HG02798 (cell line): ENCODE measurements at regions not wholly inside any gene's neighbourhood (a gene's known extent, or its start where the extent isn't known, plus 50 kb on each side); places are given as distances from the start of the nearest gene placed in this dataset.
"Not testable (repeated sequence)": the region's sequence is repeated elsewhere in the genome, so short reads cannot be mapped to it uniquely, and the experiment has no call there.

Experiments used
- ATAC-seq: cut with Tn5 transposase; IDR thresholded peaks from one replicate; pipeline ENCODE4 v1.9.1; 2021; ENCODE audit warnings: mild to moderate bottlenecking; ENCODE audit not compliant: unreplicated experiment, poor library complexity

DNA sequence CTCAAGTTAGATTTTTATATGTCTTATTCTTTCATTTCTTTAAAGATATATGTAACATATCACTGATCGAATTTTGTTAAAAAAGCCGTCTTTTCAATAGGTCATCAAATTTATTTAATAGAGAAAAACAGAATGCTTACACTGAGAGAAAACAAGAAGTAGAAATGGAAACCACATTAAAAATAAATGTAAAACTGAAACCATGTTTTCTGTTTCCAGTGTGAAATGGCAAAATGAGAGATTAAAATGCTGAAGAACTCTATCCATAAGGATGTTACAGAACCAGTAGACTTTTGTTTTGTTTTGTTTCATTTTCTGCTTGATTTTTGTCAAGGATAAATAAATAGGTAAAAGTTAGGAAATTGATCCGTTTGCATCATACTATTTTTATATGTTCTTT, 210.1 kb downstream of the PRDM9 start:
- no peak for ATAC-seq

- no peak for ATAC-seq
Observed at GRCh38 chr5:23718564-23718963, 211.2 kb downstream of the PRDM9 start.

GRCh38 chr5:23721336-23721735, 213.9 kb downstream of the PRDM9 start:
- no peak for ATAC-seq

- no peak for ATAC-seq
Observed at GRCh38 chr5:23727271-23727670, 219.9 kb downstream of the PRDM9 start.

GRCh38 chr5:23730023-23730422, 222.6 kb downstream of the PRDM9 start:
- ATAC-seq = no peak

DNA sequence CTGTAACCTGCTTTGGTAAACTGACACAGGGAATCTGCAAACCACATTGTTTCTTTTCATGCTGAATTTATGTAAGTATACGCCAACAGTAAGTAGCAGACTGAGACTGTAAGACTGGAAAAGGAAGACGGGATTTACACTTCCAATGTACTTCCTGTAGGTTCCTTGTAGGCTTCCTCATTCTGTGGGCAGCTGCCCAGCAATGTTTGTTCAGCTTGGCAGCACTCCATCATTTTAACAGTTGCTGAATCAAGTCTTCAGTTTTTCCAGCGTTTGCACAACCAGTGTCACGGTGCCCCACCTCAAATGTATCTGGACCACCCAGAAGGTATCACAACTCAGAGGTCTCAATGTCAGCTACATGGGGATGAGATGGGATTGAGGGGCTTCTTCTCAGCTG, 232.6 kb downstream of the PRDM9 start:
- ATAC-seq = no peak

- ATAC-seq = no peak
Observed at GRCh38 chr5:23742701-23743100, 235.3 kb downstream of the PRDM9 start.

GRCh38 chr5:23755906-23756305, 248.5 kb downstream of the PRDM9 start:
- no peak for ATAC-seq

DNA sequence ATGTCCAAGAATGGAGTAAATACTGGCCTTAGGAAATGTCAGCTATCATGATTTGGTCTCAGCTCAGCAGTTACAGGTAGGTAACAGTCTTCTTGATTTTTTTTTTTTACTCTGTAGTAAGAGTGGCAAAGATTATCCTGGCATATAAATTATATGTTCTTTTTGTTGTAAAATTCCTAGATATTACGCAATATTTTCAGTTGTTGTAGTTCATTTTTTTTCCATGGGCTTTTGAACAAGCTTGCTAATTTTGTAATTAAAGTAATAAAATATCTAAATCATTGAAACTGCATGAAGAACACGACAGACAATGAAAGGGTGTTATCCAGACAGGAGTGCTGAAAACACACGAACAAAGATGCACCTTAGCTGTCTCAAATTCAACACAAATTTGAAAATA, 249.4 kb downstream of the PRDM9 start:
- ATAC-seq = no peak

- no peak for ATAC-seq
Observed at GRCh38 chr5:23763170-23763569, 255.8 kb downstream of the PRDM9 start.

DNA sequence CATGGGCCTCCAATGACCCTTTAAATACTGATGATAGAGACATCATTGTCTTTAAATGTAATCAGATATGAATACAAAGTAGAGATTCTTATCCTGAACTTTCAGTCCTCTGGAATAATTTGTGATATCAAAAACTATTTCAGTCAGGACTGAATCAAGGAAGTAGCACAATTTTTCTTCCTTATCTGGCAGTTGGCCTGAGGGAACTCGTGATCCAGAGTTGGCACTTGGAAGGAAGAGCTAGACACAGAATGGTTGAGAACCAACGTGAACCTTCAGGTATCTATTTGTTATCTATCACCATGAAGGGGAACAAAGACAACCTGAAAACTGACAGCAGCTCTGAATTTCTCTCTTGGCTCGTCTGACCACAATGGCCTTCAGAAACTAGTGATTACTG, 269.3 kb downstream of the PRDM9 start:
- no peak for ATAC-seq

DNA sequence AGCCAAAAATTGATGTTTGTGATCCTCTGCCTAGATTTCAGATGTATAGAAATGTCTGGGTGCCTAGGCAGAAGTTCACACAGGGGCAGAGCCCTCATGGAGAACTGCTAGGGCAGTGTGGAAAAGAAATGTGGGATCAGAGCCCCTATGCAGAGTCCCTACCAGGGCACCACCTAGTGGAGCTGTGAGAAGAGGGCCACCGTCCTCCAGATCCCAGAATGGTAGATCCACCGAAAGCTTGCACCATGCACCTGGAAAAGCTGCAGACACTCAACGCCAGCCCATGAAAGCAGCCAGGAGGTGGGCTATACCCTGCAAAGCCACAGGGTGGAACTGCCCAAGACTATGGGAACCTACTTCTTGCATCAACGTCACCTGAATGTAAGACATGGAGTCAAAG, 292.9 kb downstream of the PRDM9 start:
- not testable (repeated sequence) for ATAC-seq

- ATAC-seq = no peak
Observed at GRCh38 chr5:23820765-23821471, 313.5 kb downstream of the PRDM9 start.

DNA sequence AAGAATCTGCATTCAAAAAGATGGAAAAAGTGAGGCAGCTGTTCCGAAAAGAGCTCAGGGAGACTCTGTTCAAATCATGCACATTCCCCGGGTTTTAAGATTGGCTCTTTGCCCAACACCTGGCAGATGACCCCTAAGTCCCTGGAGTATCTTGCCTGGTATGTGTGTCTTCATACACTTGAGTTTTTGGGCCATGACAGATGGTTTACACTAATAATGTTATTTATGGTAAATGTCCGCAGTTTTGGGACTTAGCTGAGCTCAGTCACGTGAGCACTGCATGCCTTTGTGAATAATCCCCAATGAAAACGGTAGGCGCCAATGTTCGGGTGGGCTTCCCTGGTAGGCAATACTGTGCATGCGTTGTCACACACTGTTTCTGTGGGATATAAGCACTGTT, 316.1 kb downstream of the PRDM9 start:
- no peak for ATAC-seq

DNA sequence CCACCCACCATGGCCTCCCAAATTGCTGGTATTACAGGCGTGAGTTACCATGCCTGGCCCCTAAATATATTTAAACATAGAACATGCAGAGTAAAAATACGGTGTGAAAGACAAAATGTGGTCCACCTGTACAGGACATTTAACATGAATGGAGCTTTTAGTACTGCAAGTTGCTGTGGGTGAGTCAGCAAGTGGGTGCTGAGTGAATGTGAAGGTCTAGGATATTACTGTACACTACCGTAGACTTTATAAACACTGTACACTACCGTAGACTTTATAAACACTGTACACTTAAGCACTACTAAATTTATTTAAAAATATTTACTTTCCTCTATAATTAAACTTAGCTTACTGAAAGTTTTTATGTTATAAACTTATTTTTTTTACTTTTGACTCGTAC, 317.8 kb downstream of the PRDM9 start:
- ATAC-seq = no peak

DNA sequence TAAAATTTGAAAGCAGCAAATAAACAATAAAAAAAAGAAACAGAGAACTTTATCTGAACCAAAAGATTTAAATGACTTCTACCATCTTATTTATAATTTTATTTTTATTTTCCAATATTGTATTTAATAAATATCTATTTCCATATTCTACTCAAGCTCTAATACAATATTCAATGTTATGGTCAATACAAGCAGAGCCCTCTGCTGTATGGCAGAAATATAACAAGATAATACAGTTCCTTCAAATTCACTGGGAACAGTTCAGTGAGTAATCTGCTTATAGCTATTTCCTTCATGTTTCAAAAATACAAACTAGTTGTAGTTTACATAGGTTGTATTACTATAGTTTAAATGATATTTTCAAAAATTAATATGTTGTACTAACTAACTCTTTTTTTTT, 332.7 kb downstream of the PRDM9 start:
- ATAC-seq = no peak

- ATAC-seq = no peak
Observed at GRCh38 chr5:23864786-23865185, 357.4 kb downstream of the PRDM9 start.

DNA sequence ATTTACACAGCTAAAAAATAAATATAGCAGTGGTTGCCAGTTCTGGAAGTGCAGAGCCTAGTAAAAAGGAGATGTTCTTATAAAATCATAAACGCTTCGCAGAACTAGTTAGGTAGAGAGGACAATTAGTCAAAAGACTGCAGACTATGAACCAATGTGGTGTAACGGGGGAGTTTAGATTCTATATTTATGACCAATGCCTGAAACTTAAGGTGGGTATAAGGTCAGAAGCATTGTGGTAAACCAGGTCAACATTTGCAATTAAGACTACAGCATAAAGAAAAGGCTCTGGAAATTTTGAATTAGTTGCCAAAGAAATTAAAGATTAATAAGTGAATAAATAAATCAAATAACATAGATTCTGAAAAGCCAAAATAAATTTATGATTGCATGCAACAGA, 370.4 kb downstream of the PRDM9 start:
- no peak for ATAC-seq

DNA sequence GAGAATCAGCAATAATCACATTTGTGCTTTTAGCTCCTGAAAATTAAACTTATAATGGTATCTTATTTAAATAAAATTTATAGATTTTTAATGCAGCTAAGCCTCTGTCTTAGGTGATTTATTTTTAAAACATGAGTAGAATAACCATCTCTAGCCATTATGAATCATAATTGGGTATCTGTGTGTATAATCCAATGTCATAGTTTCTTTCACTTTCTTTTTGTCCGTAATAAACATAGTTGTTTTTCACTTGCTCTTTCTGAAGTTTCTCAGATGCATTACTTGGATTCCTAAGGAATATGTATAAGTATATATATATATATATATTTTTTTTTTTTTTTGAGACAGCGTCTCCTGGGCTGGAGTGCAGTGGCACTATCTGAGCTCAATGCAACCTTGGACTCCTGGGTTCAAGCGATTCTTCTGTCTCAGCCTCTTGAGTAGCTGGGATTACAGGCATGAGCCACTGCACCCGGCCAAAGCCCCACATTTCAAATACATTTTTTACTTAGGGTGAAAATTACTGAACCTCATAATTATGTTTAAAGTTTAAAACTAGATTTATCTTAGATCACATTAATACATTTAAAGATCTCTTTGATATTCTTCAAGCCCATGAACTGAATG, 377.1 kb downstream of the PRDM9 start:
- no peak for ATAC-seq

GRCh38 chr5:23893561-23893960, 386.2 kb downstream of the PRDM9 start:
- ATAC-seq = no peak

GRCh38 chr5:23895614-23896013, 388.2 kb downstream of the PRDM9 start:
- no peak for ATAC-seq

DNA sequence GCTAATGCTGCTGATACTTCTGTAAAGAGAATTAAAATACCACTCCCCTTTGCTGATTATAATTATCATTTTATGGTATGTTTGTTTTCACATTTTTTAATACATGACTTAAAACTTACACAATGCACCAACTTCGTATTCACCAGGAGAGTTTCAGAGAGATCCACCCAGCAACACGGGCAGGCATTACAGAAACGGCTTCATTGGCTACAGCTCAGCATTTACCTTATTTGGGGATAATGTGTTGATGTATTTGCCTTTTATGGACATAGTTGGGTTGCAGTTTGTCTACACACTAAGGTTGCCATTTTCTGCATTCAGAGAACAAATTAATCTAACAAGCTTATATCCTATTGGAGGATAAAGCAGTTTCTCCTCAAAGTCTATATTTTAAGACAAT, 423.6 kb downstream of the PRDM9 start:
- ATAC-seq = no peak
